Large intestine (tissue), 3 donors: ENCODE measurements at regions not wholly inside any gene's neighbourhood (a gene's known extent, or its start where the extent isn't known, plus 50 kb on each side); places are given as distances from the start of the nearest gene placed in this dataset.

Source experiments
- DNase-seq, 2 donors: peaks; one replicate each; pipeline versions ENCODE4 v3.0.0 to v3.0.0-alpha.2; 2013
- H3K27ac ChIP-seq: one replicate; pipeline ENCODE4 v1.5.1; 2013; ENCODE audit warnings: low read length
- H3K27me3 ChIP-seq: 2 replicates; pipeline ENCODE4 v1.6.1; 2013; ENCODE audit warnings: low read length; ENCODE audit not compliant: control insufficient read depth, insufficient read depth
- H3K36me3 ChIP-seq: 2 replicates; pipeline ENCODE4 v1.6.1; 2013; ENCODE audit warnings: low read length; ENCODE audit not compliant: control insufficient read depth, insufficient read depth
- H3K4me1 ChIP-seq: one replicate; pipeline ENCODE4 v1.6.1; 2013; ENCODE audit warnings: low read length; ENCODE audit not compliant: control insufficient read depth, insufficient read depth
- H3K4me3 ChIP-seq: one replicate; pipeline ENCODE4 v1.5.1; 2013; ENCODE audit warnings: low read length
- H3K9me3 ChIP-seq: one replicate; pipeline ENCODE4 v1.6.1; 2013; ENCODE audit warnings: mild to moderate bottlenecking, low read depth, low read length, moderate library complexity; ENCODE audit not compliant: control insufficient read depth
- WGBS: methylation state at CpG from one replicate; pipeline ENCODE4 v1.1.5; 2013; ENCODE audit warnings: low lambda C conversion rate; ENCODE audit not compliant: insufficient coverage; 5-methylcytosine and 5-hydroxymethylcytosine counted together

DNA sequence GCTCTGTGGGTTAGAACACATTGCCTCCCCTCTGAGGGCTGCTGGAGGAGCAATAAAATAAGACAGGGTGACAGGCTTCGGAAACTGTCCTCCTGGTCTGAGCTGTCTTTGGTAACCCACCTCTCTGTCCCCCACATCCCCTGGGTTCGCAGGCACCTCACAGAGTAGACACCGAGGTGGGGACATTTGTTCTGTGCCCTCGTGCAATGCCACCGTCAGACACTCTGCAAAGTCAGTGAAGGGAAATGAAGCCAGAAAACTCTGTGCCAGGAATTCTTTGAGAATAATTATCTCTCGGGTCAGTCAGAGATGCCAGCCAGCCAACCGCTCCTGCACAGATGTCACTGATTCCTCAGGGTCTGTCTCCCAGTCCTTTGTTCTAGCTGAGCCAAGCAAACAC is 493.6 kb downstream of the FOXO1 start:
- Histone ChIP-seq H3K4me1 (no peaks in the 10 kb centered on the region), H3K4me3 (no peak overlapping the region), H3K27ac (no peak overlapping the region), H3K9me3 (peaks cover 4% of the 10 kb centered on the region), H3K36me3 (no peaks in the 10 kb centered on the region), H3K27me3 (peaks cover 56% of the 10 kb centered on the region)
- DNase-seq, result no peak
- no CpG with 5 or more reads among the region's 7 CpGs for whole genome bisulfite sequencing

DNA sequence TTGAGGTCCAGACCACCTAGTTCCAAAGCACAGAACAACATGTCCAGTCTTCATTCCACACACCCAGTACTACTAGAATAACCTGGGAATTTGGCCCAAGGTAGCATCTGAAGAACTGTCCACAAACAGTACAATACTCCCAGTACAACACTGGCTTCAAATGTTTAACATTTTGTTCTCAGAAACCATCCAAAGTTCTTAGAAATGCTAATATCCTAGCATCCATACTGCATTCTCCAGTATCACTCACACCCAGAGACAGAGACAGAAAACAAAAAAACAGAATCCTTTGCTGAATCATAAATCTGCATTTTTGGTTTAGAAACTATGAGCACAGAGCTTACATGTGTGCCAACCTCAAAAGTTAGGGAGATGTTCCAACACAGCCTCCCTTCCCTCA is 490.8 kb downstream of the FOXO1 start:
- H3K36me3 ChIP-seq, result no peaks in the 10 kb centered on the region
- H3K27me3 ChIP-seq, result peaks cover 41% of the 10 kb centered on the region
- no peaks in the 10 kb centered on the region for H3K4me1 ChIP-seq
- no peak for DNase-seq
- no peak overlapping the region for H3K4me3 ChIP-seq
- peaks cover 4% of the 10 kb centered on the region for H3K9me3 ChIP-seq
- H3K27ac ChIP-seq, result no peak overlapping the region

GRCh38 chr13:40176242-40176641 is 490.2 kb downstream of the FOXO1 start:
- Histone ChIP-seq H3K36me3 (no peaks in the 10 kb centered on the region), H3K27me3 (peaks cover 36% of the 10 kb centered on the region), H3K27ac (no peak overlapping the region), H3K9me3 (peaks cover 4% of the 10 kb centered on the region), H3K4me1 (no peaks in the 10 kb centered on the region), H3K4me3 (no peak overlapping the region)
- no peak for DNase-seq
- WGBS, result no CpG with 5 or more reads among the region's 7 CpGs

DNA sequence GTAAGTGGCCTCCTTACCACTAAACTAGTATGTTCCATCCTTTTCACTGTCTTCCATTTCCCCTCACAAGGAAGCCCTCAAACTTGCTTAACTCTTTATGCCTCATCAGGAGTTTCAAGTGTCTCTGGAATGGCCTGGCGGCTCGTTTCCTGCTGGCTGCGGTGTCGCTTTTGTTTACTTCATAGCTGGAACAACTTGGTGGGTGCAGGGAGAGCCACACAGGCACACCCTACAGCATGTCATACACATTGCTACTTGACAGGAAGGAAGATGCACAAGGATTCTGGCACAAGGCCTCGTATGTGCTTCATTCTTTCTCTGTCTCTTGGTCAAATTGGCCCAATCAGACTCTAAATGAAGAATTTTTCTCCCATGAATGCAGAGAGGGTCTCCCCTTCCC is 488.3 kb downstream of the FOXO1 start:
- Histone ChIP-seq H3K27ac (no peak overlapping the region), H3K36me3 (no peaks in the 10 kb centered on the region), H3K27me3 (peaks cover 17% of the 10 kb centered on the region), H3K4me1 (no peaks in the 10 kb centered on the region), H3K9me3 (no peaks in the 10 kb centered on the region), H3K4me3 (no peak overlapping the region)
- 80% methylated on average over 2 of the region's 5 CpGs for WGBS
- no peak for DNase-seq

DNA sequence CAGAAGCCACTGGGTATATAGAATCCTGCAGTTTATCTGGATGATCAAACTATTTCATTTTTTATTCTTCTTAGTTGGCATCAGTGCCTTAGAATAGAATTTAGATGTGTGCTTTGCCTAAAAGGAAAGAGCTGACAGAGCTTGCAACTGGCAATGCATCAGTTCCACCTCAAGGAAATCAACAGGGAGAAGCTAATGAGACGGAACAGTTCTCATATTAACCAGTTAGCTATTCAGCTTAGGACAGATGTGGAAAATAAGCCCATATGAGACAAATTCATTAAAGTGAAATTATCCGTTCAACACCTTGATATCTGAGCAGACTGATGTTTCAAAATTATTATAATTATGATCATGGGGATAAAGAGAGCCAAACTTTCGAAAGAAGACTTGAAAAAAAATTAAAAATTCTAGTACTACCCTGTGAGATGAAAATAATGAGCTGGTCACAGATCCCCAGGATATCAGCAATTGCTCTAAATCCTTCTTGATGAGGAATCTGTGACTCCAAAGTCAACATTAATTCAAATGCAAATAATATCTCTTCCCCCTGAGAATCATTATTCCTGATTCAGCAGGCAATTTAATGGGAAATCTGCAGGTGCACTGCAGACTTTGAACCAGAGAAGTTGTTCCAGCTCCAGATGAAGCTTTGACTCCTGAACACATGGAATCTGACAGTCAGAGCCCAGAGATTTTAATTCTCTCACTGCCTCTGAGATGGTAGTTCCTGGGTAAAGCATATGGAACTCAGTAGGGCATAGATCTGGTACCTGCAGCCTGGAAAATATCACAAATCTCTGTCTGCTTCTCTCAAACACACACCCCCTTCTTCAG is 486.8 kb downstream of the FOXO1 start:
- DNase-seq, result no peak
- Histone ChIP-seq H3K4me1 (no peaks in the 10 kb centered on the region), H3K9me3 (no peaks in the 10 kb centered on the region), H3K27me3 (peaks cover 6% of the 10 kb centered on the region), H3K36me3 (no peaks in the 10 kb centered on the region), H3K4me3 (no peak overlapping the region), H3K27ac (no peak overlapping the region)
- WGBS, result 79% methylated on average over 2 of the region's 3 CpGs

GRCh38 chr13:40180776-40181175 is 485.7 kb downstream of the FOXO1 start:
- H3K36me3 ChIP-seq, result no peaks in the 10 kb centered on the region
- H3K27ac ChIP-seq, result no peak overlapping the region
- no CpG with 5 or more reads among the region's 1 CpG for WGBS
- no peaks in the 10 kb centered on the region for H3K9me3 ChIP-seq
- peaks cover 3% of the 10 kb centered on the region for H3K27me3 ChIP-seq
- H3K4me3 ChIP-seq, result no peak overlapping the region
- H3K4me1 ChIP-seq, result no peaks in the 10 kb centered on the region
- DNase-seq, result no peak

GRCh38 chr13:40181203-40181845 is 485.1 kb downstream of the FOXO1 start:
- Histone ChIP-seq H3K4me1 (no peaks in the 10 kb centered on the region), H3K4me3 (no peak overlapping the region), H3K9me3 (no peaks in the 10 kb centered on the region), H3K27me3 (peaks cover under 1% of the 10 kb centered on the region), H3K27ac (no peak overlapping the region), H3K36me3 (no peaks in the 10 kb centered on the region)
- 40% methylated on average over 1 of the region's 4 CpGs for WGBS
- DNase-seq, result peak; percentile 53 to 79

DNA sequence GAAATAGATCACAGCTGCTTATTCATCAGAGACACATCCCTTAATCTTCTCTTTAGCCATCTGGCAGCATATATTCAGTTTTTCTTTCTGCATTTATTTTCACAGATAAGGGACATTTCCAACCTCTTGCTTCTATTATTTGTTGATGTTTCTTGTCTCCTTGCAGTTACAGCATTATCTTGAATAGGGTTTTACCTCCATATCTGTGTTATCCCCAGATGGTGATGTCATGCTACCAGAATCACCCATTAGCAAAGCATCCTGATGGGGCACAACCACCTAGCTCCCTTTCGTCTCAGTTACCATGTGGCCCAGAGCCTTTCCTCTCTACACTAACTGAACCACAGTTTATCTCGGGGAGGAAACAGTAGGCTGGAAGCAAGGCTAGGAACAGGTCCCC is 483.9 kb downstream of the FOXO1 start:
- H3K4me1 ChIP-seq, result no peaks in the 10 kb centered on the region
- H3K27ac ChIP-seq, result no peak overlapping the region
- H3K27me3 ChIP-seq, result peaks cover 3% of the 10 kb centered on the region
- DNase-seq, result no peak
- no peaks in the 10 kb centered on the region for H3K36me3 ChIP-seq
- no peaks in the 10 kb centered on the region for H3K9me3 ChIP-seq
- H3K4me3 ChIP-seq, result no peak overlapping the region
- WGBS, result no CpG with 5 or more reads among the region's 2 CpGs

- WGBS, result no CpG with 5 or more reads among the region's 2 CpGs
- no peak for DNase-seq
Observed at GRCh38 chr13:40185414-40185813, 481.0 kb downstream of the FOXO1 start.

GRCh38 chr13:40186041-40186440 is 480.4 kb downstream of the FOXO1 start:
- no peaks in the 10 kb centered on the region for H3K9me3 ChIP-seq
- H3K36me3 ChIP-seq, result no peaks in the 10 kb centered on the region
- peaks cover 3% of the 10 kb centered on the region for H3K27me3 ChIP-seq
- WGBS, result 92% methylated on average over 2 of the region's 3 CpGs
- no peak overlapping the region for H3K27ac ChIP-seq
- peaks cover 12% of the 10 kb centered on the region for H3K4me1 ChIP-seq
- no peak overlapping the region for H3K4me3 ChIP-seq
- no peak for DNase-seq

More at GRCh38 chr13:40185414-40185813, 481.0 kb downstream of the FOXO1 start:
- Histone ChIP-seq H3K27ac (no peak overlapping the region), H3K27me3 (peaks cover 3% of the 10 kb centered on the region), H3K36me3 (no peaks in the 10 kb centered on the region), H3K4me3 (no peak overlapping the region), H3K9me3 (no peaks in the 10 kb centered on the region), H3K4me1 (peaks cover 9% of the 10 kb centered on the region)
